Fibroblast of skin of left biceps (primary cell): ENCODE measurements at regions not wholly inside any gene's neighbourhood (a gene's known extent, or its start where the extent isn't known, plus 50 kb on each side); places are given as distances from the start of the nearest gene placed in this dataset.
"Not testable (repeated sequence)": the region's sequence is repeated elsewhere in the genome, so short reads cannot be mapped to it uniquely, and the experiment has no call there.

Source experiments
- DNase-seq, 2 experiments: peaks; one replicate each; pipeline ENCODE4 v3.0.0-alpha.2; 2013; ENCODE audit warnings: low read depth in 2 of 2

GRCh38 chr6:134634966-134635365 lies 314.9 kb downstream of the ALDH8A1 start:
- DNase-seq: no peak

- DNase-seq: no peak
Measured at GRCh38 chr6:134634466-134634865, 315.4 kb downstream of the ALDH8A1 start.

GRCh38 chr6:134632982-134633940 lies 315.3 kb upstream of the SGK1 start:
- DNase-seq: peak in 1 of 2 experiments; percentile 12

GRCh38 chr6:134632024-134632423 lies 314.1 kb upstream of the SGK1 start:
- DNase-seq: no peak

GRCh38 chr6:134631398-134631924 lies 313.5 kb upstream of the SGK1 start:
- DNase-seq: no peak

GRCh38 chr6:134630508-134631121 lies 312.7 kb upstream of the SGK1 start:
- no peak for DNase-seq

GRCh38 chr6:134628154-134628553 lies 310.2 kb upstream of the SGK1 start:
- DNase-seq: no peak

- DNase-seq: no peak
Measured at GRCh38 chr6:134627707-134628106, 309.8 kb upstream of the SGK1 start.

GRCh38 chr6:134626589-134626988 lies 308.7 kb upstream of the SGK1 start:
- DNase-seq: no peak

- no peak for DNase-seq
Measured at GRCh38 chr6:134626086-134626485, 308.2 kb upstream of the SGK1 start.

- DNase-seq: no peak
Measured at GRCh38 chr6:134624781-134625180, 306.9 kb upstream of the SGK1 start.

- no peak for DNase-seq
Measured at GRCh38 chr6:134623401-134623800, 305.5 kb upstream of the SGK1 start.

- DNase-seq: no peak
Measured at GRCh38 chr6:134622382-134623173, 304.7 kb upstream of the SGK1 start.

GRCh38 chr6:134621858-134622257 lies 303.9 kb upstream of the SGK1 start:
- DNase-seq: no peak

GRCh38 chr6:134619789-134620188 lies 301.9 kb upstream of the SGK1 start:
- DNase-seq: peak; percentile 8

GRCh38 chr6:134619077-134619476 lies 301.2 kb upstream of the SGK1 start:
- DNase-seq: no peak

- DNase-seq: peak; percentile 63 to 76
Measured at GRCh38 chr6:134614606-134615485, 296.9 kb upstream of the SGK1 start.

- DNase-seq: not testable (repeated sequence)
Measured at GRCh38 chr6:134612128-134612527, 294.2 kb upstream of the SGK1 start.

- DNase-seq: no peak
Measured at GRCh38 chr6:134610411-134610810, 292.5 kb upstream of the SGK1 start.

GRCh38 chr6:134609716-134610261 lies 291.9 kb upstream of the SGK1 start:
- peak in 1 of 2 experiments; percentile 47 for DNase-seq

GRCh38 chr6:134607411-134607810 lies 289.5 kb upstream of the SGK1 start:
- no peak for DNase-seq
